HG02798 (cell line): ENCODE measurements at regions not wholly inside any gene's neighbourhood (a gene's known extent, or its start where the extent isn't known, plus 50 kb on each side); places are given as distances from the start of the nearest gene placed in this dataset.
"Not testable (repeated sequence)": the region's sequence is repeated elsewhere in the genome, so short reads cannot be mapped to it uniquely, and the experiment has no call there.

ENCODE experiments used
- ATAC-seq: cut with Tn5 transposase; IDR thresholded peaks from one replicate; pipeline ENCODE4 v1.9.1; 2021; ENCODE audit warnings: mild to moderate bottlenecking; ENCODE audit not compliant: unreplicated experiment, poor library complexity

- ATAC-seq: no peak
These were observed 177.7 kb downstream of the OR4M2 start for GRCh38 chr15:22258009-22258397.

- no peak for ATAC-seq
These were observed 178.2 kb downstream of the OR4M2 start for GRCh38 chr15:22258398-22259150.

- not testable (repeated sequence) for ATAC-seq
These were observed 178.9 kb downstream of the OR4M2 start for GRCh38 chr15:22259151-22259750.

GRCh38 chr15:22259881-22260421, 179.6 kb downstream of the OR4M2 start:
- no peak for ATAC-seq

- ATAC-seq: no peak
These were observed 182.3 kb downstream of the OR4M2 start for GRCh38 chr15:22262613-22263020.

GRCh38 chr15:22263738-22264137, 183.4 kb downstream of the OR4M2 start:
- no peak for ATAC-seq

GRCh38 chr15:22264272-22264671, 183.9 kb downstream of the OR4M2 start:
- not testable (repeated sequence) for ATAC-seq

- ATAC-seq: no peak
These were observed 185.0 kb downstream of the OR4M2 start for GRCh38 chr15:22265056-22265945.

- ATAC-seq: no peak
These were observed 185.6 kb downstream of the OR4M2 start for GRCh38 chr15:22265970-22266369.

GRCh38 chr15:22267761-22268160, 187.4 kb downstream of the OR4M2 start:
- ATAC-seq: no peak

- not testable (repeated sequence) for ATAC-seq
These were observed 187.9 kb downstream of the OR4M2 start for GRCh38 chr15:22268201-22268600.

- not testable (repeated sequence) for ATAC-seq
These were observed 188.3 kb downstream of the OR4M2 start for GRCh38 chr15:22268654-22269053.

GRCh38 chr15:22272286-22273160, 186.2 kb upstream of the GOLGA6L22 start:
- not testable (repeated sequence) for ATAC-seq

- ATAC-seq: not testable (repeated sequence)
These were observed 185.5 kb upstream of the GOLGA6L22 start for GRCh38 chr15:22273185-22273584.

- ATAC-seq: not testable (repeated sequence)
These were observed 184.3 kb upstream of the GOLGA6L22 start for GRCh38 chr15:22274376-22274775.

GRCh38 chr15:22280770-22281169, 177.9 kb upstream of the GOLGA6L22 start:
- not testable (repeated sequence) for ATAC-seq

GRCh38 chr15:22282794-22283533, 175.7 kb upstream of the GOLGA6L22 start:
- peak; percentile 80 for ATAC-seq

GRCh38 chr15:22284795-22285420, 173.8 kb upstream of the GOLGA6L22 start:
- not testable (repeated sequence) for ATAC-seq
